Keratinocyte (primary cell): ENCODE measurements at regions not wholly inside any gene's neighbourhood (a gene's known extent, or its start where the extent isn't known, plus 50 kb on each side); places are given as distances from the start of the nearest gene placed in this dataset.

Source experiments
- DNase-seq: peaks from one replicate; pipeline ENCODE4 v3.0.0-alpha.2; 2011; ENCODE audit warnings: low read depth, missing footprints, low spot score
- FAIRE-seq: peaks from 2 replicates; lab custom pipeline; 2011; peaks lifted over from hg19 to GRCh38; lab: Jason Lieb, UNC
- H2AFZ ChIP-seq: 2 replicates; pipeline ENCODE4 v1.6.0; 2012; ENCODE audit warnings: low read length, control low read depth, inconsistent platforms; ENCODE audit not compliant: control insufficient read depth
- H3K27ac ChIP-seq: 2 replicates; pipeline ENCODE4 v1.5.1; 2011; ENCODE audit warnings: low read length; ENCODE audit not compliant: control insufficient read depth, insufficient read depth
- H3K27me3 ChIP-seq: 3 replicates; pipeline ENCODE4 v1.6.0; 2011; ENCODE audit warnings: low read length; ENCODE audit not compliant: control insufficient read depth, insufficient read depth; ENCODE audit errors: extremely low read depth
- H3K36me3 ChIP-seq, 2 experiments: 2 replicates in 1 of 2; 3 replicates in 1 of 2; pipeline ENCODE4 v1.5.1; 2011; ENCODE audit warnings: low read length in 2 of 2, mild to moderate bottlenecking in 1 of 2; ENCODE audit not compliant: control insufficient read depth in 2 of 2, insufficient read depth in 2 of 2; ENCODE audit errors: extremely low read depth in 1 of 2
- H3K4me1 ChIP-seq: 3 replicates; pipeline ENCODE4 v1.5.1; 2011; ENCODE audit warnings: low read length; ENCODE audit not compliant: control insufficient read depth, insufficient read depth; ENCODE audit errors: extremely low read depth
- H3K4me2 ChIP-seq: 3 replicates; pipeline ENCODE4 v1.6.0; 2011; ENCODE audit warnings: low read depth, low read length; ENCODE audit not compliant: control insufficient read depth, insufficient read depth; ENCODE audit errors: extremely low read depth
- H3K4me3 ChIP-seq, 3 experiments: fragments of 200-600 bp in 1 of 3; sonication (generic) in 1 of 3; 2 replicates in 2 of 3; 3 replicates in 1 of 3; pipeline ENCODE4 v1.5.1; 2011 to 2016; ENCODE audit warnings: low read length in 3 of 3, mild to moderate bottlenecking in 3 of 3, control low read depth in 2 of 3, inconsistent platforms in 1 of 3, low read depth in 1 of 3, mixed read lengths in 1 of 3, mixed run types in 1 of 3, moderate library complexity in 1 of 3; ENCODE audit not compliant: control insufficient read depth in 2 of 3, insufficient read depth in 2 of 3; ENCODE audit errors: extremely low read depth in 1 of 3
- H3K79me2 ChIP-seq: 2 replicates; pipeline ENCODE4 v1.6.0; 2012; ENCODE audit warnings: low read length; ENCODE audit not compliant: control insufficient read depth, insufficient read depth
- H3K9ac ChIP-seq: 3 replicates; pipeline ENCODE4 v1.6.0; 2011; ENCODE audit warnings: low read length; ENCODE audit not compliant: control insufficient read depth, insufficient read depth; ENCODE audit errors: extremely low read depth
- H3K9me1 ChIP-seq: 3 replicates; pipeline ENCODE4 v1.6.0; 2011; ENCODE audit warnings: low read length; ENCODE audit not compliant: control insufficient read depth, insufficient read depth; ENCODE audit errors: extremely low read depth
- H3K9me3 ChIP-seq: 2 replicates; pipeline ENCODE4 v1.5.1; 2012; ENCODE audit warnings: low read depth, low read length; ENCODE audit not compliant: control insufficient read depth
- H4K20me1 ChIP-seq: 3 replicates; pipeline ENCODE4 v1.6.0; 2011; ENCODE audit warnings: low read length; ENCODE audit not compliant: control insufficient read depth, insufficient read depth; ENCODE audit errors: extremely low read depth
- EZH2 ChIP-seq: IDR thresholded peaks from one replicate; pipeline ENCODE4 v1.6.1; 2012; ENCODE audit warnings: inconsistent platforms, mild to moderate bottlenecking, low read length, moderate library complexity
- dilution Hi-C: fragments of 300-500 bp; cut with MboI; formaldehyde crosslinking; loops from one replicate; pipeline ENCODE4 v1.7.0; 2020; ENCODE audit warnings: low sequenced_read_pairs; ENCODE audit not compliant: extremely low pct_ligation_motif_present
- TF ChIP-seq, protein P1 (sequence below), 3 experiments: IDR thresholded peaks in 1 of 3; conservative IDR thresholded peaks in 1 of 3; optimal IDR thresholded peaks in 1 of 3; 2 replicates in 2 of 3; 3 replicates in 1 of 3; pipeline versions ENCODE3 to v1.5.1; 2011; ENCODE audit warnings: low read length in 3 of 3, mild to moderate bottlenecking in 3 of 3, moderate library complexity in 2 of 3, control low read depth in 1 of 3, inconsistent platforms in 1 of 3; ENCODE audit not compliant: insufficient read depth in 2 of 3; ENCODE audit errors: extremely low read depth in 1 of 3

DNA sequence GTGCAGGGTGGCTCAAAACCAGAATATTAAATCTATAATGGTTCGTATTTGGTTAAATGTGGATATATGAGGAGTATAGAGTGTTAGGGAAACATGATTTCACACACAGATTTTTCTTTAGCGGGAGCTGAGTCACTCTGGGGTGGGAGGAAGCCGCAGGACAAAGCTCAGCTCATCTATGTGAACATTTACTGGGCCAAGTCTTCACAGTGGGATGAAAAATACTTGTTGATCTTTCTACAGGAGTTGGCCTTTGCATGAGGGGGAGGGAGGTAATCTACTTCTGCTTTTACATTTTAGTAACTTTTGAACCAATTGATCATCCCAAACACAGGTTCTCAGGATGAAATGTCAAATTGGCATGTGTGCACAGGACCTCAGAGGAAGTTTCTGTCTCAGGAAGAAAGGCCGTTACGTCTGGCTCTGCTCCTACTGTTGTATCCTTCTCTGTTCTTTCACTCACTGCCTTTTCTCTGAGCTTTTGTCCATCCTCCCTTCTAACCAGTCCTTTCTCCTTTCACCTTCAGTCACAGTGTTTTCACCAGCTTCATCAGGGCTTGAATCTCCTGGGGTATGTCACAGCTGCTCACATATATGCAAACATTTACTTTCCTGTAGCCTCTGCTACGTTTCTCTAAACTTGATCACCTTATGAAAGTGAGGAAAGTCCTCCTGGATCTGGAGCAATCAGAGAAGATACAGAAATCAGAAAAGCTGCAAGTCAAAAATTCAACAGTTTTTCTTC is 943.3 kb upstream of the FANCL start:
- H3K4me3 ChIP-seq, result no peak overlapping the region
- H3K4me1 ChIP-seq, result no peaks in the 10 kb centered on the region
- dilution Hi-C loops, result no loop called here
- no peaks in the 10 kb centered on the region for H3K79me2 ChIP-seq
- H3K9me1 ChIP-seq, result no peaks in the 10 kb centered on the region
- H3K9me3 ChIP-seq, result no peaks in the 10 kb centered on the region
- no peak for FAIRE-seq
- H3K27ac ChIP-seq, result no peak overlapping the region
- no peak overlapping the region for H3K4me2 ChIP-seq
- H2AFZ ChIP-seq, result no peak overlapping the region
- TF ChIP-seq, protein P1, sequence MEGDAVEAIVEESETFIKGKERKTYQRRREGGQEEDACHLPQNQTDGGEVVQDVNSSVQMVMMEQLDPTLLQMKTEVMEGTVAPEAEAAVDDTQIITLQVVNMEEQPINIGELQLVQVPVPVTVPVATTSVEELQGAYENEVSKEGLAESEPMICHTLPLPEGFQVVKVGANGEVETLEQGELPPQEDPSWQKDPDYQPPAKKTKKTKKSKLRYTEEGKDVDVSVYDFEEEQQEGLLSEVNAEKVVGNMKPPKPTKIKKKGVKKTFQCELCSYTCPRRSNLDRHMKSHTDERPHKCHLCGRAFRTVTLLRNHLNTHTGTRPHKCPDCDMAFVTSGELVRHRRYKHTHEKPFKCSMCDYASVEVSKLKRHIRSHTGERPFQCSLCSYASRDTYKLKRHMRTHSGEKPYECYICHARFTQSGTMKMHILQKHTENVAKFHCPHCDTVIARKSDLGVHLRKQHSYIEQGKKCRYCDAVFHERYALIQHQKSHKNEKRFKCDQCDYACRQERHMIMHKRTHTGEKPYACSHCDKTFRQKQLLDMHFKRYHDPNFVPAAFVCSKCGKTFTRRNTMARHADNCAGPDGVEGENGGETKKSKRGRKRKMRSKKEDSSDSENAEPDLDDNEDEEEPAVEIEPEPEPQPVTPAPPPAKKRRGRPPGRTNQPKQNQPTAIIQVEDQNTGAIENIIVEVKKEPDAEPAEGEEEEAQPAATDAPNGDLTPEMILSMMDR (optimal IDR thresholded peaks at IDR 0.05 in 1 of 3, IDR thresholded peaks at IDR 0.05 in 1 of 3, conservative IDR thresholded peaks at IDR 0.05 in 1 of 3; ENCODE audit: extremely low read depth in 1 of 3, insufficient read depth in 2 of 3, low read length in 3 of 3), result no peak
- no peak for TF ChIP-seq EZH2
- H3K9ac ChIP-seq, result no peak overlapping the region
- H3K27me3 ChIP-seq, result no peaks in the 10 kb centered on the region
- H3K36me3 ChIP-seq, result no peaks in the 10 kb centered on the region
- H4K20me1 ChIP-seq, result no peaks in the 10 kb centered on the region
- no peak for DNase-seq

DNA sequence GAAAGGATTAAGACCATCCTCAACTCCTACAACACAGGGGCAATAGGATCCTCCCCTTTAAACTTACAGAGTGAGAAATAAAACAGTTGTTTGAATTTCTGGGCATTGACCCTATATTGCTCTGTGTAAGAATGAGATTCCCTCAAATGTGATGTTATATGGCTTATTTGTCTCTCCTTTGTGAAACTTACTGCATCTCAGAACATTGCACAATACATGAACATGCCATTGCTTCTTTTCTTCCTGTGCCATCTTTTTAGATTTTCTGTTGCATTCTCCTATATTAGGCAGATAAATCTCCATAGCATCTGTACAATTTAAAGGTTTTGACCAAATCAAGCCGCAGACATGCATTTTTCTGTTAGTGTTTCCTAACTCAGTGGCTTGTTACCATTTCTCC is 941.9 kb upstream of the FANCL start:
- no peak overlapping the region for H3K9ac ChIP-seq
- H4K20me1 ChIP-seq, result no peaks in the 10 kb centered on the region
- TF ChIP-seq EZH2, result no peak
- TF ChIP-seq, protein P1 (optimal IDR thresholded peaks at IDR 0.05 in 1 of 3, IDR thresholded peaks at IDR 0.05 in 1 of 3, conservative IDR thresholded peaks at IDR 0.05 in 1 of 3; ENCODE audit: extremely low read depth in 1 of 3, insufficient read depth in 2 of 3, low read length in 3 of 3), result no peak
- H3K4me1 ChIP-seq, result no peaks in the 10 kb centered on the region
- dilution Hi-C loops, result no loop called here
- H3K4me3 ChIP-seq, result no peak overlapping the region
- H3K36me3 ChIP-seq, result no peaks in the 10 kb centered on the region
- H3K4me2 ChIP-seq, result no peak overlapping the region
- DNase-seq (no peak), FAIRE-seq (no peak)
- H3K9me3 ChIP-seq, result no peaks in the 10 kb centered on the region
- no peak overlapping the region for H2AFZ ChIP-seq
- no peak overlapping the region for H3K27ac ChIP-seq
- H3K27me3 ChIP-seq, result no peaks in the 10 kb centered on the region
- H3K9me1 ChIP-seq, result no peaks in the 10 kb centered on the region
- H3K79me2 ChIP-seq, result no peaks in the 10 kb centered on the region
